HEK293 (cell line): ENCODE measurements at regions not wholly inside any gene's neighbourhood (a gene's known extent, or its start where the extent isn't known, plus 50 kb on each side); places are given as distances from the start of the nearest gene placed in this dataset.

Experiments used
- CTCF ChIA-PET: fragments of 350-600 bp; formaldehyde crosslinking; extraction: SDS; loops from one replicate; lab custom pipeline; 2021; ENCODE audit warnings: antibody characterized with exemption; lab: Yijun Ruan, JAX
- POLR2A ChIA-PET: fragments of 300-600 bp; formaldehyde crosslinking; extraction: SDS; loops from one replicate; lab custom pipeline; 2020; ENCODE audit warnings: antibody characterized with exemption, inconsistent platforms; lab: Yijun Ruan, JAX
- H3K27ac ChIP-seq: fragments of 200-500 bp; sonication (Bioruptor generic); 2 replicates; pipeline ENCODE4 v1.5.1; 2014; ENCODE audit warnings: low read depth, low read length, control low read depth, inconsistent platforms; ENCODE audit errors: extremely low read depth
- H3K36me3 ChIP-seq, 2 experiments: fragments of 200-500 bp in 1 of 2; sonication (Bioruptor generic) in 1 of 2; 1 replicate in 1 of 2; 2 replicates in 1 of 2; pipeline ENCODE4 v1.5.1; 2014 to 2017; ENCODE audit warnings: inconsistent platforms in 2 of 2, low read length in 2 of 2; ENCODE audit not compliant: control insufficient read depth in 2 of 2, insufficient read depth in 1 of 2
- H3K4me1 ChIP-seq: fragments of 200-500 bp; sonication (Bioruptor generic); 2 replicates; pipeline ENCODE4 v1.5.1; 2014; ENCODE audit warnings: mild to moderate bottlenecking, low read length, inconsistent platforms; ENCODE audit not compliant: control insufficient read depth, insufficient read depth
- H3K4me3 ChIP-seq: 2 replicates; pipeline ENCODE4 v1.5.1; 2011; ENCODE audit warnings: low read depth, mild to moderate bottlenecking, control low read depth, low read length, moderate library complexity
- H3K9me3 ChIP-seq: fragments of 200-500 bp; sonication (Bioruptor generic); 2 replicates; pipeline ENCODE4 v1.5.1; 2014; ENCODE audit warnings: low read depth, low read length, inconsistent platforms; ENCODE audit not compliant: control insufficient read depth, insufficient read depth
- BCL11B ChIP-seq: fragments of 450-650 bp; formaldehyde crosslinking; IDR thresholded peaks from 2 replicates; pipeline ENCODE4 v1.5.1; 2016; ENCODE audit warnings: low read depth, missing biosample characterization, missing genetic modification characterization
- IKZF3 ChIP-seq: fragments of 450-650 bp; IDR thresholded peaks from 2 replicates; pipeline ENCODE4 v1.5.0; 2018; ENCODE audit warnings: missing biosample characterization, mild to moderate bottlenecking, missing genetic modification characterization, moderate library complexity
- PRDM1 ChIP-seq: fragments of 450-650 bp; formaldehyde crosslinking; IDR thresholded peaks from 2 replicates; pipeline ENCODE4; 2016; ENCODE audit warnings: missing biosample characterization, missing genetic modification characterization
- TRIM28 ChIP-seq: IDR thresholded peaks from 2 replicates; pipeline ENCODE4 v1.6.1; 2011; ENCODE audit warnings: low read length, control low read depth, borderline replicate concordance
- ZBTB10 ChIP-seq: fragments of 450-650 bp; formaldehyde crosslinking; IDR thresholded peaks from 2 replicates; pipeline ENCODE4 v1.5.1; 2016; ENCODE audit warnings: missing biosample characterization, missing genetic modification characterization
- ZNF114 ChIP-seq: fragments of 450-650 bp; formaldehyde crosslinking; IDR thresholded peaks from 2 replicates; pipeline ENCODE4 v1.5.0; 2017; ENCODE audit warnings: missing biosample characterization, missing genetic modification characterization
- ZNF138 ChIP-seq: fragments of 450-650 bp; formaldehyde crosslinking; IDR thresholded peaks from 2 replicates; pipeline ENCODE4 v1.5.1; 2016; ENCODE audit warnings: missing biosample characterization, missing genetic modification characterization, borderline replicate concordance
- ZNF394 ChIP-seq: fragments of 450-650 bp; formaldehyde crosslinking; IDR thresholded peaks from 2 replicates; pipeline ENCODE4 v1.5.1; 2016; ENCODE audit warnings: missing biosample characterization, missing genetic modification characterization, mild to moderate bottlenecking, moderate library complexity, borderline replicate concordance
- ZNF416 ChIP-seq: fragments of 450-650 bp; formaldehyde crosslinking; IDR thresholded peaks from 2 replicates; pipeline ENCODE4 v1.5.1; 2016; ENCODE audit warnings: missing biosample characterization, missing genetic modification characterization
- ZNF518A ChIP-seq: fragments of 450-650 bp; formaldehyde crosslinking; conservative IDR thresholded peaks from 2 replicates; pipeline ENCODE4 v1.5.1; 2016; ENCODE audit warnings: low read depth, missing biosample characterization, missing genetic modification characterization
- ZNF560 ChIP-seq: fragments of 450-650 bp; formaldehyde crosslinking; IDR thresholded peaks from 2 replicates; pipeline ENCODE4 v1.5.1; 2017; ENCODE audit warnings: missing biosample characterization, missing genetic modification characterization, borderline replicate concordance
- ZNF645 ChIP-seq: fragments of 450-650 bp; formaldehyde crosslinking; IDR thresholded peaks from 2 replicates; pipeline ENCODE4; 2016; ENCODE audit warnings: missing biosample characterization, missing genetic modification characterization
- ZNF776 ChIP-seq: fragments of 450-650 bp; formaldehyde crosslinking; IDR thresholded peaks from 2 replicates; pipeline ENCODE4 v1.5.0; 2017; ENCODE audit warnings: missing biosample characterization, missing genetic modification characterization, borderline replicate concordance

GRCh38 chrX:42097486-42097885, 174.1 kb upstream of the CASK start (continued):
- TF ChIP-seq ZNF645 (no peak), TRIM28 (no peak), IKZF3 (tag by site-specific recombination) (no peak), ZNF138 (tag by site-specific recombination) (no peak), ZNF394 (tag by site-specific recombination) (no peak), PRDM1 (tag by site-specific recombination) (no peak)

- TF ChIP-seq ZBTB10 (tag by site-specific recombination) (no peak), ZNF776 (no peak), ZNF114 (tag by site-specific recombination) (no peak), ZNF518A (tag by site-specific recombination) (no peak), BCL11B (tag by site-specific recombination) (no peak)
- H3K4me1 ChIP-seq = no peaks in the 10 kb centered on the region
- H3K27ac ChIP-seq = no peak overlapping the region
- POLR2A ChIA-PET = no interaction called here
- CTCF ChIA-PET = interaction anchor here (0.5 kb wide), 1 partner anchor 58 kb away, joined by 3 read pairs; no protein-coding TSS in a partner anchor
- H3K4me3 ChIP-seq = no peak overlapping the region
- no peaks in the 10 kb centered on the region for H3K36me3 ChIP-seq
- no peaks in the 10 kb centered on the region for H3K9me3 ChIP-seq
Measured at GRCh38 chrX:42096265-42096920, 173.0 kb upstream of the CASK start.

GRCh38 chrX:42094218-42094617, 170.9 kb upstream of the CASK start:
- no peaks in the 10 kb centered on the region for H3K4me1 ChIP-seq
- no peaks in the 10 kb centered on the region for H3K9me3 ChIP-seq
- no peak overlapping the region for H3K4me3 ChIP-seq
- no peaks in the 10 kb centered on the region for H3K36me3 ChIP-seq
- H3K27ac ChIP-seq = no peak overlapping the region
- ChIA-PET CTCF (interaction anchor here (0.7 kb wide), 1 partner anchor 542 kb away, joined by 3 read pairs; no protein-coding TSS in a partner anchor), POLR2A (no interaction called here)
- TF ChIP-seq ZNF560 (tag by site-specific recombination) (no peak), ZNF416 (tag by site-specific recombination) (no peak)
